ENCODE measurements at regions not wholly inside any gene's neighbourhood (a gene's known extent, or its start where the extent isn't known, plus 50 kb on each side); places are given as distances from the start of the nearest gene placed in this dataset.

DNA sequence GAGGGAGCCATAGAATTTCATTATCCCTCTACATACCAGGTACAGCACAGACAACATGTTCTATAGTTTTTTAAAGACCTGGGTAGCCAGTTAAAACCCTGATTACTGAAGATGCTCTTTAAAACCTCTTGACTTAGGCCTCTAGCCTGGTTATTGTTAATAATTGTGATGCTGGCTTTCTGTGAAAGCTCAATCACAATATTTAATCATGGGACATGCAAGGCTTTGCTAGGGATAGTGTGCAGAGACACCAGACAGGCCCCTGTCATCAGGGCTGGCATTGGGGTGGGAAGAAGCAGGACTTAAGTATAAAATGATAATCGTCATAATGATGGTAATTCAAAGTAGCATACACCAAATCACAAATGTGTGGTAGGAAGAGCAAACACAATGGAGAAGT is 274.4 kb downstream of the PTBP2 start:
- DNase-seq (ENCODE audit: low read depth), result no peak

GRCh38 chr1:96997717-96998116 is 276.1 kb downstream of the PTBP2 start:
- no peak for DNase-seq (ENCODE audit: low read depth)

- no peak for DNase-seq (ENCODE audit: low read depth)
Observed at GRCh38 chr1:96998466-96998865, 276.9 kb downstream of the PTBP2 start.

DNA sequence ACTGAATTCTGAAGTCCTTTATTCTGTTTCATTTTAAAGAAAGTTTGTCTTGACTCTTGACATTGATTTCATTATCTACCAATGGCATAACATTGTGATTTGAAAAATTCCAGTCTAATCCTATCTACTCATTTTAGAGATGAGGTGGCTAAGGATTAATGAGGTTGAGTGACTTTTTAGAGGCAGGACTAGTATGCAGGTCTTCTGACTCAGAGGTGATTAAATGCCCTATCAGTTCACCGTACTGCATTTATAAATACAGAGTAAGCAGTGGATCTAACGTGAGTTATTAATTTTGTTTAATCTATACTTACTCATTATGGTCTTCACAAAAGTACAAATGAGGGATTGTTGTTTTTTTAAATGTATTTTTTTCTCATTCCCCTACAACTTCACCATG is 277.6 kb downstream of the PTBP2 start:
- no peak for DNase-seq (ENCODE audit: low read depth)

DNA sequence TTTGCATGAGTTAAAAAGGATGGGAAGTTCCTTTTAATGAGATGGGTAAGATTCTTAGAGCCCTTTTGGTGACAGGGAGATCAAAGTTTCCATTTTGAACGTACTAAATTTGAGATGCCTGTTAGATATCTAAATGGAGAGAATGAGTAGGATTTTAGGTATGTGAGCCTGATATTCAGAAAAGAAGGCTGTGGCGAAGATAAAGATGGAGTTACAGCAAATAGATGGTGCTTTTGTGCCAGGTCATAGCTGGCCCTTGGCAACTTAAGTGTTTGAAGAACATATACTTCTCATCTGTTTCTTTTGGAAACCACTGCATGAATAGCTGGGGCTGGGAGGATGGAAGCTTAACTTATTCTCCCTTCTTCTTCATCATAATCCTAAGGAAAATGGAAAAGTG is 282.5 kb downstream of the PTBP2 start:
- DNase-seq (ENCODE audit: low read depth), result no peak

GRCh38 chr1:97004743-97005142 is 283.2 kb downstream of the PTBP2 start:
- DNase-seq (ENCODE audit: low read depth), result no peak

DNA sequence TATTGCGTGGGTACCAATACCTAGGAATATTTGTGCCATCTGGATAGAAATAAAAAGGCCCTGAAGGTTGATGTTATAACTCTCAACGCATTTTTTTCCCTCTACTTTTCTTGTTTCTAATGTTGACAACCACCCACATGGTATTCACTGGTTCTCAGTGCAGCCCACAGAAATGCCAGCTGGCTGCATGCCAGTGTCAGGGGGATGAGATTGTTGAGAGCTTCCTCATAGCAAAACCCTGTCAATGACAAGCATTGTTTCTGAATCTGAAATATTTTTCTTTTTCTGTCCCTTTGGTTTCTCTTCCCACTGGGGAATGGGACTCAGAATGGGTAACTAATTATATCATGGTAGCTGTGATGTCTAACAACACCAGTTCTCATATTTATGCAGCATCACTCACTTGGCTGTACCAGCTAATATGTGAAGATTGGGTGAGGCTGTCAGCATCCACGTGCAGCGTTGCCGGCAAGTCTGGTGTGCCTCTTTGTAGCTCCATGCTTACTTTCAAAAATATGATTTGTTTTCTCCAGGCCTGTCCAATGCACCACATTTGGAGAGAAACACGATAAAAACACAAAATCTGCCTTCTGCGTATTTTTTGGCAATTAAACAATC is 284.6 kb downstream of the PTBP2 start:
- no peak for DNase-seq (ENCODE audit: low read depth)

DNA sequence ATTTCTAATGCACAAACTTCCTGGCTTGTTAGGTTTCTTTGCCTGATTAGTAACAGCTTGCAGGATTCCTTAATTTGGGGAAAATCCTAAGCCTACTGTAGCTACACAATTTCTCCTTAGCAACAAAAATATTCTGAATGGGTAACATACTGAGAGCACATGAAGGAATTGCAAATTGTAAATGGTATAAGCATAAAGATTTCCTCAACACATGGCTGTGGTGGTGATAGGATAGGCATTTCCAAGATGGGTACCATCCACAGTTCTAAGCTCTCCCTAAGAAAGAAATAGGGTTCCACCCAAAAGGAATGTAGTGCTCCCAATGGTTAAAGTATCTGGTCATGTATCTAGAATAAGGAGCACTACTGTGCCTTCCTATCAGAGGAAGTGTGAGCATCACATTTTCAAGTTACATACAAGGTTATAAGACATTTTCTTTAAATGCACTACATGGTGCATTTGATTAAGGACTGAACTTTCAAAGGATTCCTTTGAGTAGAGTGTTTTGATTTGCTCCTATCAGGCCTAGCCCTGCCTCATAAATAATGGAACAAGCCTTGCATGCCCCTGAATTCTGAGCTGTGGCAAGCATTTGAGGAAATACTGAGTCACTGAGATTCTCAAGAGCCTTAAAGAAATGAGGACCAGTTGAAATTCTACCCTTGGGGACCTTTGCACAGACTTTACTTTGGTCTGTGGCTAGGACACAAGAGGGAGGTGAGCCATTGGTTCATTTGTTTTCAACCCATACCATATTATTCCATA is 286.4 kb downstream of the PTBP2 start:
- DNase-seq (ENCODE audit: low read depth), result no peak

DNA sequence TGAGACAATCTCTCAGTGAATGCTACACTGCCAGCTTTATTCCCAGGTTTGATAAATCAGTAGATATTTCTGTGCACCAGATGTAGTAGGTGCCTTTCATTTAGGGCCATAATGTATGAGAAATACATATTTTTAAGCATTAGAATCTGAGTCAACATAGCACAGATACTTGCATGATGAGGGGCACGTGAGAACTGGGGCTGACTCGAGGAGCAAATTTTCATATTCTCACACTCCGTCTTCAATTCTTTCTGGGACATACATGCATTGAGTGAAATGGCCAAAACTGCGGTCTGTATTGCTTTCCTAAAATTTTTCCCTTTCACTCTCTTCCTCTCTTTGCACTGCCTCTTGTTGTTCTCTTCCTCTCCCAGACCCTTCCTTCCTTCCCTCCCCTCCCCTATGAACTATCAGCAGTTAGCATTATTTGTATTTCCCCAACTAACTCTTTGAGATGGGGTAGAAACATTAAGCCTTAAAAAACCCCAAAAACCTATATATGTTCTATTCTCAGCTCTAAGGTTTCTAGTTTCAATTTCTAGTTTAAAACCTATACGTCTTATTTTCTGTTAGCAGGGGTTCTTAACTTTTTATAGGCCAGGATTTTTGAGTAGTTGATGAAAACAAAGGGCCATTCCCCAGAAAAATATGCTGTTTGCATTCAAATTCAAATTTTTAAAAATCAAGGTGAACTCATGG is 289.1 kb downstream of the PTBP2 start:
- DNase-seq (ENCODE audit: low read depth), result no peak

DNA sequence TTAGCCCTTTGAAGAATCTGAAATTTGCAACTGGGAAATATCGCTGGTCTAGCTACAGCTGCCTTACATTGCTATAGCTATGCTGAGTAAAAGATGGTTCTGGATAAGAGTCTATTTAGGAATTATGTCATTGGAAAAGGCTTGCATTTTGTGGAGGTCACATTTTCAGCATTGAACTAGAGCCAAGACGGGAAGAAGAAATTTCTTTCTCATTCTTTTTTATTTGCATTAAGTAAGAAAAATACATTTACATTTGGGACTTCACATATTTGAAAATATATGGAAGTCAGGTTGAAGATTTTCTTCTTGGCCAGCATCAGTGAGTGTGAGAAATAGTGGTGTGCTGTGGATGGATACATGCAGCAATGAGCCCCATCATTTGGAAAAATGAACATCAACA is 291.6 kb downstream of the PTBP2 start:
- DNase-seq (ENCODE audit: low read depth), result no peak

- no peak for DNase-seq (ENCODE audit: low read depth)
Observed at GRCh38 chr1:97013941-97014340, 292.4 kb downstream of the PTBP2 start.

DNA sequence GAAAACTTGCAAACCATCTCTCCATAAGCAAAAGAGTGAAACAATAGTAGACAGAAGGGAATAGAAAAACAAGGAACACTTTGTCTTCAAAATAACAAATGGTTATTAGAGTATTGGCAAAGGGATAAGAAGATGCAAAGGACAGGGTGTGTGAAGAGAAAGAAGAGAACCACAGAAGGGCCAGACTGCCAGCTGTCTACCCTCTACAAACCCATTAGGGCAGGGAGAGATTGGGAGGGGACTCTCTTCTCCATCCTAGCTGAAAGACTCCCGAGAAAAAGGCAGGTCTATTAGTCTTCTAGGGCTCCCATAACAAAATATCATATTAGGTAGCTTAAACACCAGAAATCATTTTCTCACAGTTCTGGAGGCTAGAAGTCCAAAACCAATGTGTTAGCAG is 292.8 kb downstream of the PTBP2 start:
- DNase-seq (ENCODE audit: low read depth), result no peak

GRCh38 chr1:97017895-97018294 is 296.3 kb downstream of the PTBP2 start:
- no peak for DNase-seq (ENCODE audit: low read depth)

Data from stimulated activated CD8-positive, alpha-beta memory T cell treated with anti-CD3 and anti-CD28 coated beads, Interleukin-12 subunit alpha, Interleukin-12 subunit beta, amount 100 ng/mL, for 1 hour (primary cell).